SK-N-MC (cell line): ENCODE measurements at regions not wholly inside any gene's neighbourhood (a gene's known extent, or its start where the extent isn't known, plus 50 kb on each side); places are given as distances from the start of the nearest gene placed in this dataset.

Experiments used
- EZH2 ChIP-seq: fragments of 200-600 bp; sonication (generic); IDR thresholded peaks from one replicate; pipeline ENCODE4 v1.6.1; 2017; ENCODE audit warnings: antibody characterized with exemption
- POLR2AphosphoS5 ChIP-seq: IDR thresholded peaks from 2 replicates; pipeline ENCODE4 v1.6.1; 2012; ENCODE audit warnings: mild to moderate bottlenecking, low read depth, low read length, borderline replicate concordance

GRCh38 chr5:89735082-89735481 lies 674.5 kb downstream of the CETN3 start:
- no peak for TF ChIP-seq EZH2
- TF ChIP-seq POLR2AphosphoS5, result no peak
